ENCODE measurements at regions not wholly inside any gene's neighbourhood (a gene's known extent, or its start where the extent isn't known, plus 50 kb on each side); places are given as distances from the start of the nearest gene placed in this dataset.

GRCh38 chr10:107554333-107554732, 389.8 kb upstream of the SORCS1 start:
- Mint-ChIP-seq H3K36me3 (ENCODE audit: insufficient read depth in 1 of 3, low read depth in 3 of 3) (peaks cover 0 to 14% (median 2%) of the 10 kb centered on the region in 3 experiments; a peak in 5 of 7 replicates), H3K4me3 (no peak overlapping the region), H3K4me1 (peaks cover 1 to 3% of the 10 kb centered on the region in 2 experiments), H3K27ac (no peak overlapping the region), H3K27me3 (ENCODE audit: low read depth) (no peaks in the 10 kb centered on the region), H3K9me3 (peaks cover 10 to 12% of the 10 kb centered on the region in 2 experiments)
- Histone ChIP-seq H3K23me2 (ENCODE audit: insufficient read length, low read depth, low read length, poor library complexity, severe bottlenecking) (no peaks in the 10 kb centered on the region), H2BK120ac (ENCODE audit: low read depth, low read length, poor library complexity, severe bottlenecking) (no peak overlapping the region), H3K56ac (ENCODE audit: insufficient read length, low read depth, low read length) (no peak overlapping the region), H2BK5ac (ENCODE audit: insufficient read length, low read length) (no peak overlapping the region), H2AK5ac (ENCODE audit: insufficient read length, low read length) (no peak overlapping the region), H2BK12ac (ENCODE audit: insufficient read length, low read depth, low read length) (no peak overlapping the region), H3K4ac (ENCODE audit: low read depth, low read length) (no peak overlapping the region), H3K9me3 (ENCODE audit: control insufficient read depth, low read depth, low read length) (no peaks in the 10 kb centered on the region), H4K20me1 (ENCODE audit: control insufficient read depth, insufficient read depth, insufficient read length) (no peaks in the 10 kb centered on the region), H3K18ac (ENCODE audit: insufficient read length, low read depth, low read length) (no peak overlapping the region), H3K4me2 (ENCODE audit: insufficient read depth, insufficient read length, low read length) (no peak overlapping the region), H3K79me1 (ENCODE audit: insufficient read depth, low read depth, low read length, poor library complexity, severe bottlenecking) (no peaks in the 10 kb centered on the region), H4K5ac (ENCODE audit: insufficient read length, low read depth, low read length) (no peak overlapping the region), H2AFZ (ENCODE audit: low read length) (no peak overlapping the region), H3K14ac (ENCODE audit: insufficient read depth, low read length) (no peak overlapping the region), H3K4me1 (ENCODE audit: insufficient read depth, low read length) (no peaks in the 10 kb centered on the region), H3K27ac (ENCODE audit: insufficient read length, low read depth, low read length) (no peak overlapping the region), H4K91ac (ENCODE audit: insufficient read length, low read depth, low read length) (no peak overlapping the region), H3K79me2 (ENCODE audit: insufficient read depth, low read length) (no peaks in the 10 kb centered on the region), H3K9ac (ENCODE audit: extremely low read depth, insufficient read length, low read length) (no peak overlapping the region), H4K8ac (replicated peaks; ENCODE audit: insufficient read length, low read depth, low read length) (no peak overlapping the region), H2BK15ac (ENCODE audit: low read depth, low read length) (no peak overlapping the region), H3K27me3 (ENCODE audit: insufficient read depth, low read length) (no peaks in the 10 kb centered on the region), H2BK20ac (ENCODE audit: low read depth, low read length, poor library complexity, severe bottlenecking) (no peak overlapping the region), H3T11ph (ENCODE audit: low read length) (no peak overlapping the region), H3K23ac (ENCODE audit: insufficient read length, low read depth, low read length) (no peak overlapping the region)
- WGBS (ENCODE audit: extremely low coverage, insufficient read length, low lambda C conversion rate), result no CpG with 5 or more reads among the region's 1 CpG
- DNase-seq, result no peak
- no peak for TF ChIP-seq CTCF (conservative IDR thresholded peaks at IDR 0.05)

Measured in H9 (cell line).